Vagina (tissue), 2 donors: ENCODE measurements at regions not wholly inside any gene's neighbourhood (a gene's known extent, or its start where the extent isn't known, plus 50 kb on each side); places are given as distances from the start of the nearest gene placed in this dataset.

Source experiments
- POLR2A ChIP-seq, 2 donors: fragments of 450-650 bp; IDR thresholded peaks; one replicate each; pipeline ENCODE4 v1.6.1; 2017; ENCODE audit warnings: antibody characterized with exemption in 2 of 2, mild to moderate bottlenecking in 2 of 2, moderate library complexity in 2 of 2
- POLR2AphosphoS5 ChIP-seq, 2 donors: sonication (generic); formaldehyde crosslinking; IDR thresholded peaks; one replicate each; pipeline ENCODE4 v1.9.0; 2017; ENCODE audit warnings: antibody characterized with exemption in 2 of 2, mild to moderate bottlenecking in 2 of 2, low read depth in 1 of 2; ENCODE audit not compliant: insufficient read depth in 1 of 2
- TF ChIP-seq, protein P1 (sequence below), 3 experiments: fragments of 450-650 bp in 2 of 3; fragments of 200-600 bp in 1 of 3; sonication (generic) in 1 of 3; IDR thresholded peaks; one replicate each; pipeline ENCODE4 v1.5.1; 2017 to 2019; ENCODE audit warnings: antibody characterized with exemption in 3 of 3, mild to moderate bottlenecking in 2 of 3, moderate library complexity in 2 of 3

DNA sequence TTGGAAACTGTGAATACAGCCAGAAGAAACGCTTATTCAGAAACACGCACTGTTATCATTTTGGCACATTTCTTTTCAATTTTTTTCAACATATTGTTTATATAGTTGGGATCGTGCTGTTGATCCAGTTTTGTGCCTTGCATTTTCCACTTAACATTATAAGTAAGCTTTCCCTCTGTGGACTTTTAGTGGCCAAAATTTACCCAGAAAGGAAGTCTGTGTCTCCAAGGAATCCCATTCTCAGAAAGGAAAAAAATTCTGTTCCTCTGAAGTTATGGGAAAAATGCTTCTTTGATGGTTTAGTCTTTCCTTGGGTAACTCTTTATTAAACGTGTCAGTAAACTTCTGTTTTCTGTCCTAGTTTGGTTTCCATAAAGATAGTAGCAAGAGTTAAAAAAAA is 280.0 kb downstream of the REEP3 start:
- TF ChIP-seq, protein P1, sequence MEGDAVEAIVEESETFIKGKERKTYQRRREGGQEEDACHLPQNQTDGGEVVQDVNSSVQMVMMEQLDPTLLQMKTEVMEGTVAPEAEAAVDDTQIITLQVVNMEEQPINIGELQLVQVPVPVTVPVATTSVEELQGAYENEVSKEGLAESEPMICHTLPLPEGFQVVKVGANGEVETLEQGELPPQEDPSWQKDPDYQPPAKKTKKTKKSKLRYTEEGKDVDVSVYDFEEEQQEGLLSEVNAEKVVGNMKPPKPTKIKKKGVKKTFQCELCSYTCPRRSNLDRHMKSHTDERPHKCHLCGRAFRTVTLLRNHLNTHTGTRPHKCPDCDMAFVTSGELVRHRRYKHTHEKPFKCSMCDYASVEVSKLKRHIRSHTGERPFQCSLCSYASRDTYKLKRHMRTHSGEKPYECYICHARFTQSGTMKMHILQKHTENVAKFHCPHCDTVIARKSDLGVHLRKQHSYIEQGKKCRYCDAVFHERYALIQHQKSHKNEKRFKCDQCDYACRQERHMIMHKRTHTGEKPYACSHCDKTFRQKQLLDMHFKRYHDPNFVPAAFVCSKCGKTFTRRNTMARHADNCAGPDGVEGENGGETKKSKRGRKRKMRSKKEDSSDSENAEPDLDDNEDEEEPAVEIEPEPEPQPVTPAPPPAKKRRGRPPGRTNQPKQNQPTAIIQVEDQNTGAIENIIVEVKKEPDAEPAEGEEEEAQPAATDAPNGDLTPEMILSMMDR (IDR thresholded peaks at IDR 0.05) = no peak
- TF ChIP-seq POLR2A (IDR thresholded peaks at IDR 0.05) = no peak
- TF ChIP-seq POLR2AphosphoS5 (IDR thresholded peaks at IDR 0.05; ENCODE audit: insufficient read depth in 1 of 2, low read depth in 1 of 2) = no peak
